H4 (cell line): ENCODE measurements at regions not wholly inside any gene's neighbourhood (a gene's known extent, or its start where the extent isn't known, plus 50 kb on each side); places are given as distances from the start of the nearest gene placed in this dataset.

Experiments
- DNase-seq: peaks from one replicate; pipeline ENCODE4 v3.0.0-alpha.2; 2015; ENCODE audit warnings: low spot score

DNA sequence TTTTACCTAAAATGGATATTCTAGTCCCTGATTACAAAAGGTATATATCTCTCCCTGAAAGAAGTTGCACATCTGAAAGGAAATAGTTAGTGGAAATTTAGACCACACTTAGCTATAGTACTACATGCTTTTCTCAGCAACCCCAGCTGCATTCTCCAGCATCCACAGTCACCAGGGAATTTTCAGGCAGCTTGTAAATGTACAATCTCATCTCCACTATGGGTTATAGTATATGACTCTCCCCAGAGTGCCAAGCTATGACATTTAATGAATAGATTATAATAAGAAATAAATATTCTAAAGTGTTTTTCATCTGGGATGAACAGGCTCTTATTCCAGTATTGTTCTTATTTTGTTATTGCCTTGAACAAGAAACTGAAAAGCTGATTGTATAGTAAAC, 197.6 kb upstream of the HNRNPA3 start:
- DNase-seq = no peak

DNA sequence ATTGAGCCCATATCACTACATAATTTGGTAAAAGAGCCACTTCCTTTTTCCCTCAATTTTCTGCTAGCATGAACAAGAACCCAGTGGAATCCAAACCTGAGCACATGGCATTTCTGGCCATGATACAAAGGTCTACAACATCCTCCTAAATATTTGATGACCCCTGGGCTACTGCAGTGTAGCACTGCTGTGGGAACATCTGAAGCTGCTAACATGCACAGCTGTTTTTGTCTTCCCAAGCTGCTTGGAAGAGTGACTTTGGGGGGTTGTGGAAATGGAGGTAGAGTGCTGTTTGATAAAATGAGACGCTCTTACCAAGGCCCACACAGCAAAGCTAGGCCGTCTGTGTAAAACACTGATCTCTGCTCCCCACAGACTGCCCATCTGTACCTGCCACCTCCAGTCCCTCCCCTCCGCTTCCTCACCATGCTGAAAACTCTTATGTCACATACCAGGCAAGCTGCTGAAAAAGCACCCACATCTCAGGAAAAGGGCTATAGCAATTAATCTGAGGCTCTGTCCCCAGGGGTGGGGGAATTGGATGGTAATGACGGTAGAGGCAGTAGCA, 197.2 kb upstream of the HNRNPA3 start:
- no peak for DNase-seq

DNA sequence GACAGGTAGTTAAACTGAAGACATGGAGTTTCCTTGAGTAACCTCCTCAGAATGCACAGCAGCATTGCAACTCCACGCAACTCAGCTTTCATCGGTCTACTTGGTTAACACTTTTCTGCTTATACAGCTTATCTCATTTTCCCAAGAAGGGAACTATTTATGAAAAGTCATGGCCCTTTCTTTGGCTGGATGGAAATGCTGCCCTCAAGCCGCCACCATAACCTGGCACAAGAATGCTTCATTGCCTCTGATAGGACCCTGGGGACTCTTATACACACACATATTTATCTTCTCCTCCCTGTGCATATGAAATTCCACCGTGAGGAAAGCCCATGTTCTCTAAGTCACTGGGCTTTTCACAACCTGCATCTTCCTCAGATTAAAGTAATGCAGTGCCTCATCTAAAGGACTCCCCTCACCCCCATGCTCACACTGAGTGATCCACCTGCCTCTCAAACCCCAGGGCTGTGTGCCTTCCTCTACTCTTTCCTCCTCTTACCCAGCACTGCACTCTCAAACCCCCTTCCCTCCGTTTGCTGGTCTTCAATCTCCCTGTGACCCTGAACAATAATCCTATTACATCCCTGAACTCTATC, 192.0 kb upstream of the HNRNPA3 start:
- no peak for DNase-seq

DNA sequence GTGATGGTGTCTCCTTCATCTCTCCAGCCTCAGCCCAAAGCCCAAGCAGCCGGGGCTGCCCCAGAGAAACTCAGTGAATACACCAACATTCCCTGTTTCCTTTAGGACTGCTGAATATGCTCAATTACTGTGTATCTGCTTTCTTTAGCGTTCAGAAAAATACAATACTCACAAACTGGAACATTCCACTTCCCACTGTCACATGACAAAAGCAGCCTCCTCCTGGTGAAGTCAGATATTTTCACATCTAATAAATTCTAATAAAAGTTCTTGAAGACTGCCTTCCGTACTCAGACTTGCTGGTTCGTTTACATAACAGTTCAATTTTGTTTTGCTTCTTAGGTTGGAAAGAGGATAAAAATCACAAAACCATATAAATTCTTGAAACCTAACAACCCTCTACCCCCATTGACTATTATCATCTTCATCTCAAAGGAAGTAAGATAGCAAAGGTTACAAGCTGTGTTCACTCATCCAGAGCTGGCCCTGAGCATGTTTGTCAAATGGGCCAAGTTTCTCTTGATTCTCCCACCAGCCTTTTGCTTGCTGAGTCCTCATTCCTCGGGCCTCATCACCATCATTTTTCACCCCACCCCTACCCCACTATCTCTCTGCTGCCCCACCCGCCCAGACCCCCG, 190.8 kb upstream of the HNRNPA3 start:
- DNase-seq = no peak

DNA sequence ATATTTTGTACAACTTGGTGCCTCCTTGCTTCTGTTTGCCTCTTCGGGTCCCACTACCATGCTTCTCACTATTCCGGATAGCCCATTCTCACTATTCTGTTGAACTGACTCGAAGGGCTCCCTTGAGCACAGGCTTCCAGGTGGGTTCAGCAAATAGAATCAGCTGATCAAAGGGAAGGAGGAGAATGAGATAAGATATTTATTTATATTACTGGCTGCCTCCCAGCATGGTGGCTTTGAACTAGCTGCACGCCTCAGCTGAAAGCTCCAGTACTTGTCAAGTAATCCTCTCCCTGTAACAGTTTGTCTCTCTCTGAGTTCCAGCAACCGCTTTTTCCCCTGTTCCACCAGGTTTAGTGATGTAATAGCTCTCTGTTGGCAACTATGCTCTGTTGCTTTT, 187.8 kb upstream of the HNRNPA3 start:
- no peak for DNase-seq

DNA sequence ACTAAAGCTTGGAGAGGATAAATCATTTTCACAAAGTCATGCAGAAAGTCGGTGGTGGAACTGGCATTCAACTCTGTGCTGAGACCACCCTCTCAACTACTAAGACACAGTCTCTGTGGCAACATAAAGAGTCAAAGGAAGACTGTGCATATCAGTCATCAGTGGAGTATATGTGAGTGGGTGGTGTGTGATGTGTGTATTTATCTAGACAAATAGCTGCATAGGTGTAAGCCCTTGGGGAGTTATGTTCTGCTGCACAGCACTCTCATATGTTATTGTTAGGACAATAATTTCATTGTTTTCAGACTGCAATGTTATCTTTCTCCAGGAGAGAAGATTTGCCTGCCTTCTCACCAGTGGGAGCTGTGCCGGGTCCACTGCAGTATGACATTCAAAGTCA, 186.3 kb upstream of the HNRNPA3 start:
- DNase-seq = no peak

DNA sequence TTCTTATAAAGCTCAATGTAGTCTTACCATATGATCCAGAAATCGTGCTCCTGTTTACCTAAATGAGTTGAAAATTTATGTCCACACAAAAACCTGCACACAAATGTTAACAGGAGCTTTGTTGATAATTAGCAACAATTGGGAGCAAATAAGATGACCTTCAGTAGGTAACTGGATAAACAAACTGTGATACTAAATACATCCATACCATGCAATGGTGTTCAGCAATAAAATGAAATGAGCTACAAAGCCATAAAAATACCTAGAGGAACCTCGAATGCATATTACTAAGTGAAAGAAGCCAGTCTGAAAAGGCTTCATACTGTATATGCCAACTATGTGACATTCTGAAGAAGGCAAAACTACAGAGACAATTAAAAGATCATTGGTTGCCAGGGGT, 185.6 kb upstream of the HNRNPA3 start:
- no peak for DNase-seq

DNA sequence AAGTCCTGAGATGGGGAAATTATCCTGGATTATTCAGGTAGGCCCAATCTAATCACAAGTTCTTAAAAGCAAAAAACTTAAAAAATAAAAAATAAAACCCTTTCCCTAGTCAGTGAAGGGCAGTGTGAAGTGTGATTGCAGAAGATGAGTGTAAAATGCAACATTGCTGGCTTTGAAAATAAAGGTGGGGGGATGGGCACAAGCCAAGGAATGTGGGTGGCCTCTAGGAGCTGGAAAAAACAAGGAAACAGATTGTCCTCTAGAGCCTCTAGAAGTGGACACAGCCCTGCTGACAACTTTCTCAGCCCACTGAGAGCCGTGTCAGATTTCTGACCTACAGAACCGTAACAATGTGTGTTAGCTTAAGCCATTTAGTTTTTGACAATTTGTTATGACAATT, 184.3 kb upstream of the HNRNPA3 start:
- no peak for DNase-seq

DNA sequence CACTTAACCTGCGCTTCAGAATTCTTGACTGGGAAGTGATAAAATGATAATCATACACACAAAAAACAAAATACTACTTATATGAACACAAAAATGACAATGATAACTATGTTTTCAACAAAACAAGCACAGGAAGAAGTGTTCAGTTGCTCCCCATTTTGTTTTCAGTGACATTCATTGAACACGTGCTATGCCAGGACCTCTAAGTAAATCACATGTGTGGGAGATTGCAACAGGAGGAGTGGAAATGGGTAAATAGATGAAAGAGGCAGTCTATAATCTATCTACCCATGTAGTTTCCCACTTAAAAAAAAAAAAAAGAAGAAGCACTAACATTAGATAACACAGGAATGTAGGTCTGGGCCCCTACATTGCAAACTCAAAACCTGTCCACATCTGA, 183.5 kb upstream of the HNRNPA3 start:
- DNase-seq = no peak

DNA sequence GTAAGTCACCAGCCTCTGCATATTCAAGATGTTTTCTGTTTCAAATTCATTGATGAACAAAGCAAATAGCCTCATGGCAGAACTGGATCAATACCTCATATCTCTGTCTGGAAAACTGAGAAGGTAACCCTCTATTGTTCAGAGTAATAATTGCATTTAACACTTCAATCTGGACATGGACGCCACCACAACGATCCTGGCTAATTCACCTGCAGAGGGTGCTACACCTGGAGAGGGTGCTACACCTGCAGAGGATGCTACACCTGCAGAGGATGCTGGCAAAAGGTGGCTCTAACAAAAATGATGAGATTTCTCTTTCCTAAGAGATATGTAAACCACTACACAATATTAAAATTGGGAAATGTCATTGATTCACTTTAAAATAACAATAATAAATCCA, 183.1 kb upstream of the HNRNPA3 start:
- no peak for DNase-seq

DNA sequence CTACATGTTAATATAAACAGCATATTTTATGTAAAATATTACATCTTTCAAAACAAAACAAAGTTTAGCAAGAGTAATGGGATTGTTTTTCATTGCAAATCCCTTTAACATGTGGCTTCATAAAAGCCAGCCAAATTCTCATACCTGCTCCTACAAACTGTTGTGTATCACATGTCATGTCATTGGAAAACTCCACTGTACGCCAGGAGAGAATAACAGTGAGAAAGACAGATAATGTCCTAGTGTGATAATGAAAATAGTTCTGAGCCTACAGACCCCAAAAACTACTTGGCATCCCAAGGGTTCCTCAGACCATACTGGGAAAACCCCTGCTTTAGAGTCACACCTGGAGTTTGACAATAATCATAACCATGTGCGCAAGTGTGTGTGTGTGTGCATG, 182.7 kb upstream of the HNRNPA3 start:
- DNase-seq = no peak

DNA sequence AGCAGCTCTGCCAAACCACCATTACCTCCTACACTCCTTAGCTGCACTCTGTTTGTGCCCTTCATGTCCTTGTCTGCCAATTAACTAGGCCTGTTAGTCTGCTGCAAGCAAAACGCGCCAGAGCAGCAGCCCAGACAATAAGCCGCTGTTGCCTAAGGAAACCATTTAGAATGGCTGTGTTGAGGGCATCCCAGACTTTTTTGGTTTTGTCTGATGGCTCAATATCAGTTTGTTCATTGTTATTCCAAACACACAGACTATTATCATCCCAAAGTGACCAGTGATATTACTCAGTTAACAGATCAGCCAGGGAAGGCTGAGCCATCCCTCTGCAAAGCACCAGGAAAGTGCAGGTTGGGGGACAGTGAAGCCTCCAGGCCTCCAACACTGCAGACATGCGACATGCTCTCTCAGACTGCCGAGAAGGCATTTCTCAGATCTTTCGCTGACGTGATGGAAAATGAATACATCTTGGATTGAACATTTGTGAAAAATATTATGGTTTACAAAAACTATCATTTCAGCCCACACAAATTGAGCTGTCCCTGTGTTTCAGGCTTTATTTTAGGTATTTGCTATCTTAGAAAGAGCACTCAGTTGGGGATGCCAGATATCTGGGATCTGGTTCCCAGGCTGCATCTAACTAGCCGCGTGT, 182.0 kb upstream of the HNRNPA3 start:
- no peak for DNase-seq

DNA sequence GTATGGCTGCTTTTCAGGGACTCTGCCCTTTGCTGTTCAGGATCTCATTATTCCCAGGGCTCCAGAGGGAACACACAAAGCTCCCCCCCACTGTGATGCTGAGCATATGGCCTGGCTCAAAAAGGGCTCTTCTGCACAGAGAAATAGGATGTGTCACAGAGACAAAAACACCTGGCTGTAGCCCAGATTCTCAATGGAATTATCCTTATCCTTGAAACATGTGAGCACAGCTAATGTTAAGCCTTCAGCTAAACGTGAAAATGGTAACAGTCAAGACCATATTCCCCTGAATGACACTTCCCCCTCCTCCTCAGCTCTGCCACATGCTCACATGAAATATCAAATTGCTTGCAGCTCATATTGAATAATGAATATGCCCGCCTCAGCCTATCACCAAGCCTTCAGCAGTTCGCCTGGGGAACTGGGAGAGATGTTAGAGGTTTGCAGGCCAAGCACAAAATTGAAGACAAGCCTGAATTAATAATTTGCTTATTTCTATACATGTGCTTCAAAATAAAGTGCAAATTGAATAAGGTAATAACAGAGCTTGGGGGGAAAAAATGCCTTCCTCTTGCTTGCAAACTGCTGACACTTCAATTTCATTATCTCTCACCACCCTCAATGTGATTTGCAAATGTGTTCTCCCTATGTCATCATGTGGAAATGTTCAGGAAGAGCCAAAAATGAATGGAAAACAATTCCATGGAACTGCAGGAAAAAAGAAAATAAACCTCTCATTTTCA, 181.0 kb upstream of the HNRNPA3 start:
- no peak for DNase-seq

DNA sequence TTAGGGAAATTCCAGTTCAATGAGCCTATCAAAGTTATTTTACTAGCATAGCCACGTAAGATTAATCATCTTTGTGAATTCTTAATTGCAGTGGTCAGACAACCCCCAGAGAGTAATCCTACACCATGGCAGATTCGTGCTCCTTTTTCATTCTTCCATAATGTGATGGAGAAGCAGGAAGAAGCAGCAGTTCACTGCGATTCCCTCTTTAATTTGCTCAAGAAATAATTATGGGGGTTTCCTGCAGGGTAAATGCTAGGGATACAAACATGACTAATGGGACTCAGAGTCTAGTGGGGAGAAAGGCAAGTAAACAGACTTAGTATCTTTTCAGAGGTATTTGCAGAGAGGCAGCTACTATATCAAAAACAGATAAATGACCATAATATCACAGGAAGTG, 175.8 kb upstream of the HNRNPA3 start:
- no peak for DNase-seq

DNA sequence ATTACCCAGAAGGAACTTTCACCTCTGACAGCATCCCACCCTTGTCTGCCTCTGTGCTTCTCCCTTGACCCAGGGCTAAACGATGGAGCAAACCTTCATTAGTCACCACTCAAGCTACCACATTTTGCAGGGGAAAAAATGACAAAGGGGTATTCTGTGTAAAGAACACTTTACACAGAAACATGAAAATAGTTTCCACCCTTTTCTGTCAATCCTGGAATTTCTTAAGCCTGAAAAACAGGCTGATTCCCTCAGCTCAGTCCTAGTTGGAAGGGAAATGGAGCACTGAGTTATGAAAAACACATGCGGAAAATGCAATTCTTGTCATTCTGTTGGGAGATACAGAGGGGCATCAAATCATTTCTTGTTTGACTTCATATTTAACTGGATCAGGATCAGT, 175.0 kb upstream of the HNRNPA3 start:
- no peak for DNase-seq

DNA sequence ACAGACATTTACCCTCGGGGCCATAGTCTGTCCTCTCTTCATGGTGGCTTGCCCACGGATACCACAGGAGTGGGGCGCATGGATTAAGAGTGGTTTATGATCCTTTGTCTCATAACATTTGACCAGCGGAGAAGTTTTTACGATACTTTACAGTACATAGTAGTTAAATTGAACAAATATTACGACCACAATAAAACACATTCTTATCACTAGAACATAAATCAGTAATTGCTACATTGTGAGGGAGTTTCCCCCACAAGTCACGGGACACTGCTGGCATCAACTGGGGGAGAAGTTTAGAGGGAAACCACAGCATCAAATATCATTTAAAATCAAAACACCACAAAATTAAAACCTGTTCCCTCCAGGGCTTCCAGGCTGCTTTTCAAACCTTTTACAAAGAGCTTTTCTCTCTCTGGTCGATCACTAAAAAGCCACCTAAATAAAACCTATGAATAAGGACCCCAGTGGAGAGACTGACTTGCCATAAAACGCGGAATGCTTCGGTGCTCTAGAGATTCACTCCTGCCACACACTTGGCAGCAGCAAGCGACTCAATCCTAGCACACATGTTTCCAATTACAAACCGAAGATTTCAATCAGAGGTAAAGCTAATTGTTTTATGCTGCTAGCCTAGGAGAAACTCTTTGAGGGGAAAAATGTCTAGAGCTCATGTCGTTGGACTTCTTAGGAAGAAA, 173.7 kb upstream of the HNRNPA3 start:
- peak; percentile 6 for DNase-seq

DNA sequence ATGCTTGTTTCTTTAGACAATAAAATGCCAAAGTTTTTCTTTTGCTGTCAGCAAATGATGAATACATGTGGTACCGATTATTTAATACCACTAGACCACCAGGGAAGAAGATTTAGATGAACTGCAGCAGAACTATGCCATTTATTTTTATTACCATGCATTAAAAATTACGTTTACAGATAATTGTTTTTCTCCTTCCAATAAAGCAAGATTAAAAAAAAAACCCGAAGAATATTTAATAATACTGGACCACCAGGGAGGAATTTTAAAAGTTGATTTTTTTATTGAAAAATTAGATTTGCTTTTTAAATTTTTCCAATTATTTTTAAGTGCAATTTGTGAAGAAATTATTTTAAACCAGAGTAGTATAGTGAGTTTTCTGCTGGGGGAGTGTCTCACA, 170.3 kb upstream of the HNRNPA3 start:
- DNase-seq = no peak

DNA sequence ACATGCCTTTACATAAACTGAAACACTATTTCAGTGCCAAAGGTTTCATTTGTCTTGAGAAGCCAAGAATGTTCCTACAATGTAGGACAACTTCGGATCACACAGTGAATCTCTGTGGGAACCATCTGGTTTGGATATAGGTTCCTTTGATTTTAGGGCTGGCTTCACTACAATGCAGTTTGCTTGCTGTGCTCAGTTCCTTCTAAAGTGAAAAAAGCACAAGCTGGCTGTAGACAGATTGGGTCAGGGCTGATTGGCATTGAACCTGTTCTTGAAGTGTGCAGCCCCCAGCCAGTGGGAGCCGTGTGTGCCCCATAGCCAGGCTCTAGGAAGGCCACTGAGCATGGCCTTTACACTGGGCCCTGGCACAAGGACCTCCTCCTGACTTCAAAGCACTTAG, 167.9 kb upstream of the HNRNPA3 start:
- no peak for DNase-seq

DNA sequence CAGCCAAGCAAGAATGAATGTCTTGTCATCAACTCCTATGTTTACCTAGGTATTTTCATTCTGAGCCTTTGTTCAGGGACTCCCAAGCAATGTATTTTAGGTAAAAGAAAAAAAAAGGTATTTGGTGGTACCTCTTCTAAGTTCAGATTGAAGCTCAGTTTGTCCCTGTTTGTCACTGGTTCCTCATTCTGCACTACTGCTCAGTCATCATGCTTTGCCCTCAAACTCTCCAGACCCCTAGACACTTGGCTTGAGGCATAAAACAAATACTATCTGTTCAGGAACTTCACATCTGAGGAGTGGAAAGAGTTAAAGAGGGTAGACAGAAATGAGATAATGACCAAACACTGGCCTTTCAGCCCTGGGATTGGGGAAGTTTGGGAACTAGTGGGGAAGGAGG, 163.6 kb upstream of the HNRNPA3 start:
- no peak for DNase-seq

DNA sequence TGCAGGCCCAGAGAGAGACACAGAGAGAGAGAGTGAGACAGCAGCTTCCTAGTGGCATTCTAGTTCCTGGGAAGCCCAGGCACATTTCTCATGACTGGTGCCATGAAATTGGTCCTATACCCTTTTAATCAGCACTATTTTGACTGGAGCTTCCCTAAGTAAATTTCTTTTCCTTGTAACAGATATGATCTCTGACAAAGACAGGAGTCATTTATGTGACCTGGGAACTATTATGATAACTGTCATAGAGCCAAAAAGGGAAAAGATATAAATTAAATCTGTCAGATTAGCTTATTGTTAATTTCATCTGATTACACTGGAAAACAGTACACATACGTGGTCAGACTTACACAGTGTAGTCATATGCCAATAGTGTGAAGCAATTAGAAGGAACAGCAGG, 161.3 kb upstream of the HNRNPA3 start:
- DNase-seq = no peak

DNA sequence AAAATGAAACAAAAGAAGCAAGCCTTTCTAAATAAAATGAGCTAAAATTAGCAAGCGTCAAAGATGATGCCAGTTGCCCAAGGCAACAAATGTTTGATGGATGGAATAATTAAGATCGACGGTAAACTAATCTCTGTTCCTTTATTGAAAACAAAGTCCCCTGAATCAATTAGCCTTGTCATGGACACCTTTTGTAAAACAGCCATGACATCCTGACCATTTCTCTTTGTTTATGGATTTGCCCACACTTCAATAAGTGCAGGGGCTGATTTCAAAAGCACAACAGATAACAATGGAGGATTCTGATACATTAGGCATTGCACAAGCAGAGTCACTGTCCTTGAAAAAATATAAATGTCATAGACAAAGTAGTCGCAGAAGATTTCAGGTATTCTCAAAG, 160.1 kb upstream of the HNRNPA3 start:
- no peak for DNase-seq

DNA sequence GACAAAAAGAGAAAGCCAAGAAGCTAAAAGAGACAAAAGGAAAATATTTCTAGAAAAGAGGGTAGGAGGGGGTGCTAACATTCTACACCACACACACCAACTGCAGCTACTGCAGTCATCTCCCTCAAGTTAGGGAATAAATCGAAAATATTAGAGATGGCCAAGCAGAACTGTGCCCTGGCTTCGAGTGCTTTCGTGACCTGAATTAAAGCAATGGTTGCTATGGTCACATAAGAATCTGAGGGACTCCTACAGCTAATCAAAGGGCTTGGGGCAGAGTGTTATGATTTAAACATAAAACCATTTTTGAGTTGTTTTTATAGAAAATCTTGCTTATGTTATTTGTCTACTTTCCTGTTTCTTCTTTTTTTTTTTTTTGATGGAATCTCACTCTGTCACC, 159.6 kb upstream of the HNRNPA3 start:
- no peak for DNase-seq
